HCT116 (cell line): ENCODE measurements at regions not wholly inside any gene's neighbourhood (a gene's known extent, or its start where the extent isn't known, plus 50 kb on each side); places are given as distances from the start of the nearest gene placed in this dataset.

Experiments used
- ATAC-seq: fragments of 200-7000 bp; cut with Tn5 transposase; 2 replicates; pipeline ENCODE4 v1.9.1; 2020; ENCODE audit warnings: mild to moderate bottlenecking, moderate library complexity
- BruUV-seq: library from RNA; stranded (reverse); fragments of 400-500 nt; replicated peaks from 2 replicates; lab custom pipeline; 2021; lab: Mats Ljungman, UMichigan
- CTCF ChIA-PET: fragments of 300-600 bp; sonication (Branson Sonifier 250); formaldehyde crosslinking; loops from one replicate; lab custom pipeline; 2021; ENCODE audit warnings: antibody characterized with exemption; lab: Charles Lee
- POLR2A ChIA-PET: fragments of 300-600, 350-600 bp; sonication (Branson Sonifier 250); formaldehyde crosslinking; loops from one replicate; lab custom pipeline; 2021; ENCODE audit warnings: antibody characterized with exemption; lab: Charles Lee
- RAD21 ChIA-PET, 2 experiments: fragments of 300-600 bp; sonication (Branson Sonifier 250); formaldehyde crosslinking; loops; one replicate each; lab custom pipeline; 2023; ENCODE audit warnings: low total read pairs in 2 of 2; ENCODE audit not compliant: uncharacterized antibody in 2 of 2, unreplicated experiment in 2 of 2, low non-redundant PET in 1 of 2; lab: Charles Lee
- DNase-seq: peaks from one replicate; pipeline ENCODE4 v3.0.0-alpha.2; 2010; ENCODE audit warnings: low read depth, low spot score
- H2AFZ ChIP-seq: fragments of 200-600 bp; shearing (Covaris generic), sonication (generic); 2 replicates; pipeline ENCODE4 v1.6.1; 2017; ENCODE audit warnings: low read depth, mixed run types, mixed read lengths, antibody characterized with exemption, low read length; ENCODE audit not compliant: poor library complexity, severe bottlenecking
- H3K27ac ChIP-seq: 2 replicates; pipeline ENCODE4 v1.5.1; 2012; ENCODE audit warnings: low read depth, low read length
- H3K27me3 ChIP-seq: fragments of 200-600 bp; sonication (generic); 2 replicates; pipeline ENCODE4 v1.6.1; 2016; ENCODE audit warnings: mixed run types, low read length, mixed read lengths; ENCODE audit not compliant: insufficient read depth
- H3K36me3 ChIP-seq, 2 experiments: fragments of 200-500 bp in 1 of 2; fragments of 200-600 bp in 1 of 2; sonication (Bioruptor generic) in 1 of 2; sonication (generic) in 1 of 2; 2 replicates each; pipeline versions ENCODE4 v1.5.1 to v1.6.1; 2014 to 2016; ENCODE audit warnings: low read length in 2 of 2, inconsistent platforms in 1 of 2, mixed read lengths in 1 of 2, mixed run types in 1 of 2; ENCODE audit not compliant: insufficient read depth in 2 of 2, control insufficient read depth in 1 of 2
- H3K4me1 ChIP-seq, 2 experiments: fragments of 200-600 bp in 1 of 2; sonication (generic) in 1 of 2; 2 replicates each; pipeline versions ENCODE4 v1.5.1 to v1.6.1; 2012 to 2017; ENCODE audit warnings: low read length in 2 of 2, inconsistent platforms in 1 of 2, mild to moderate bottlenecking in 1 of 2, mixed read lengths in 1 of 2, mixed run types in 1 of 2, moderate library complexity in 1 of 2; ENCODE audit not compliant: insufficient read depth in 2 of 2, control insufficient read depth in 1 of 2
- H3K4me2 ChIP-seq: fragments of 200-600 bp; sonication (generic); 2 replicates; pipeline ENCODE4 v1.6.1; 2017; ENCODE audit warnings: mixed run types, low read length, mixed read lengths
- H3K4me3 ChIP-seq, 2 experiments: fragments of 200-600 bp in 1 of 2; sonication (generic) in 1 of 2; replicated peaks in 1 of 2; 2 replicates each; pipeline ENCODE4 v1.5.1; 2011 to 2016; ENCODE audit warnings: low read length in 2 of 2, control low read depth in 1 of 2, low read depth in 1 of 2, mild to moderate bottlenecking in 1 of 2, mixed read lengths in 1 of 2, mixed run types in 1 of 2
- H3K79me2 ChIP-seq: fragments of 200-600 bp; sonication (generic); 2 replicates; pipeline ENCODE4 v1.6.1; 2017; ENCODE audit warnings: mild to moderate bottlenecking, mixed run types, low read length, moderate library complexity, mixed read lengths; ENCODE audit not compliant: insufficient read depth
- H3K9ac ChIP-seq: fragments of 200-600 bp; sonication (generic); 2 replicates; pipeline ENCODE4 v1.6.1; 2016; ENCODE audit warnings: low read length, mixed read lengths
- H3K9me2 ChIP-seq: fragments of 200-600 bp; sonication (generic), shearing (Covaris generic); 2 replicates; pipeline ENCODE4 v1.6.1; 2017; ENCODE audit warnings: mixed run types, mild to moderate bottlenecking, moderate library complexity; ENCODE audit not compliant: insufficient read depth
- H3K9me3 ChIP-seq, 2 experiments: fragments of 200-500 bp in 1 of 2; fragments of 200-600 bp in 1 of 2; sonication (Bioruptor generic) in 1 of 2; sonication (generic) in 1 of 2; 2 replicates each; pipeline ENCODE4 v1.6.1; 2014 to 2017; ENCODE audit warnings: low read length in 2 of 2, mixed read lengths in 2 of 2, inconsistent platforms in 1 of 2, low read depth in 1 of 2, mild to moderate bottlenecking in 1 of 2, mixed run types in 1 of 2, moderate library complexity in 1 of 2; ENCODE audit not compliant: control insufficient read depth in 1 of 2, insufficient read depth in 1 of 2
- H4K20me1 ChIP-seq: fragments of 200-600 bp; sonication (generic), shearing (Covaris generic); 2 replicates; pipeline ENCODE4 v1.6.1; 2017; ENCODE audit warnings: mixed run types, mild to moderate bottlenecking, moderate library complexity; ENCODE audit not compliant: insufficient read depth
- CBX3 ChIP-seq: IDR thresholded peaks from 2 replicates; pipeline ENCODE4 v1.6.1; 2012; ENCODE audit warnings: low read depth
- CEBPB ChIP-seq: IDR thresholded peaks from 2 replicates; pipeline ENCODE4 v1.6.1; 2012; ENCODE audit warnings: low read depth
- EZH2 ChIP-seq: fragments of 200-600 bp; sonication (generic); IDR thresholded peaks from 2 replicates; pipeline ENCODE4 v1.6.1; 2017; ENCODE audit warnings: antibody characterized with exemption, mixed run types
- EZH2phosphoT487 ChIP-seq: fragments of 200-600 bp; IDR thresholded peaks from 2 replicates; pipeline ENCODE4 v1.6.1; 2018; ENCODE audit warnings: antibody characterized with exemption, borderline replicate concordance
- FOSL1 ChIP-seq: IDR thresholded peaks from 2 replicates; pipeline ENCODE4 v1.6.1; 2012; ENCODE audit warnings: low read depth
- JUND ChIP-seq: IDR thresholded peaks from 2 replicates; pipeline ENCODE4 v1.6.1; 2012
- POLR2AphosphoS5 ChIP-seq: IDR thresholded peaks from 2 replicates; pipeline ENCODE4 v1.6.1; 2011; ENCODE audit warnings: mild to moderate bottlenecking, low read depth, low read length, moderate library complexity
- SIN3A ChIP-seq: IDR thresholded peaks from 2 replicates; pipeline ENCODE4 v1.6.1; 2012; ENCODE audit warnings: low read depth
- SP1 ChIP-seq: IDR thresholded peaks from 2 replicates; pipeline ENCODE4 v1.6.1; 2012; ENCODE audit warnings: low read depth
- SRF ChIP-seq: IDR thresholded peaks from 2 replicates; pipeline ENCODE4 v1.6.1; 2012; ENCODE audit warnings: low read depth
- TCF7L2 ChIP-seq: IDR thresholded peaks from 2 replicates; pipeline ENCODE4 v1.7.0; 2011; ENCODE audit warnings: borderline replicate concordance, inconsistent platforms; ENCODE audit not compliant: insufficient read depth, insufficient read length; ENCODE audit errors: extremely low read depth
- YY1 ChIP-seq: IDR thresholded peaks from 2 replicates; pipeline ENCODE4 v1.6.1; 2011; ENCODE audit warnings: low read length, low read depth, moderate library complexity, mild to moderate bottlenecking; ENCODE audit not compliant: insufficient replicate concordance; ENCODE audit errors: extremely low read depth
- ZFX ChIP-seq: fragments of 450-650 bp; IDR thresholded peaks from 2 replicates; pipeline ENCODE4 v1.6.1; 2017
- ZNF274 ChIP-seq: fragments of 200-500 bp; sonication (Bioruptor generic); IDR thresholded peaks from 2 replicates; pipeline ENCODE4 v1.6.1; 2014; ENCODE audit warnings: mild to moderate bottlenecking, low read depth, low read length, inconsistent platforms
- intact Hi-C: fragments of 100-400 bp; cut with micrococcal nuclease; formaldehyde crosslinking; loops from 2 replicates; pipeline ENCODE4 v1.10.0; 2022
- TF ChIP-seq, protein P1 (sequence below): IDR thresholded peaks from 2 replicates; pipeline ENCODE4 v1.6.1; 2012
- TF ChIP-seq, protein P2 (sequence below): IDR thresholded peaks from 2 replicates; pipeline ENCODE4 v1.6.1; 2011; ENCODE audit warnings: mild to moderate bottlenecking, low read length, moderate library complexity; ENCODE audit not compliant: insufficient replicate concordance; ENCODE audit errors: extremely low read depth
- TF ChIP-seq, protein P3 (sequence below): IDR thresholded peaks from 2 replicates; pipeline ENCODE4 v1.6.1; 2012; ENCODE audit warnings: low read depth

DNA sequence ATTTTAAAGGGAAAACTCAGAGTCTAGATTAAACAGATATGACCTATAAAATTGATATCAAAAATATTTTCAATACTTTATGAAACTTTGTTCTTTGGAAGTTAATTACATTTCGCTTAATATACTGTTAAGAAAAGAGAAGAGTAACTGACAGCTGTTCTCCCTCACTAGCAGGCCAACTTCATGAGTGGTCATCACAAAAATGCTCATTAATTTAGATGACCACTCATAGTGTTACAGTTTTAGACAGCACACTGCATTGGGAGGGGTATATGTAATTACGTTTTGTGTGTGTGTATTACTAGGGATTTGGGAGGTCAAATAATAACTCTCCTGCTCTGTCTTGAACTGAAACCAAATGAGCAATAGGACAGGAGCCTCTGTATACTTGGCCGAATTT lies 80.2 kb upstream of the EDNRA start:
- H3K4me1 ChIP-seq, result no peaks in the 10 kb centered on the region
- no peak overlapping the region for H3K4me2 ChIP-seq
- ChIA-PET POLR2A (no interaction called here), CTCF (interaction anchor here (0.6 kb wide), 1 partner anchor 118 kb away, joined by 3 read pairs; no protein-coding TSS in a partner anchor), RAD21 (no interaction called here)
- no peaks in the 10 kb centered on the region; the same call in 1 of the 2 replicates for H3K9me2 ChIP-seq
- no peak overlapping the region for H3K4me3 ChIP-seq
- H2AFZ ChIP-seq, result no peak overlapping the region
- H3K27me3 ChIP-seq, result no peaks in the 10 kb centered on the region
- no peak overlapping the region for H3K9ac ChIP-seq
- no peak overlapping the region for H3K27ac ChIP-seq
- TF ChIP-seq CEBPB (no peak), YY1 (no peak), EZH2phosphoT487 (no peak), TCF7L2 (no peak), SRF (no peak), EZH2 (no peak), SIN3A (no peak), ZNF274 (no peak), POLR2AphosphoS5 (no peak), CBX3 (no peak), SP1 (no peak), FOSL1 (no peak), JUND (no peak), ZFX (no peak)
- TF ChIP-seq, protein P1, sequence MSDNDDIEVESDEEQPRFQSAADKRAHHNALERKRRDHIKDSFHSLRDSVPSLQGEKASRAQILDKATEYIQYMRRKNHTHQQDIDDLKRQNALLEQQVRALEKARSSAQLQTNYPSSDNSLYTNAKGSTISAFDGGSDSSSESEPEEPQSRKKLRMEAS, result no peak
- TF ChIP-seq, protein P2, sequence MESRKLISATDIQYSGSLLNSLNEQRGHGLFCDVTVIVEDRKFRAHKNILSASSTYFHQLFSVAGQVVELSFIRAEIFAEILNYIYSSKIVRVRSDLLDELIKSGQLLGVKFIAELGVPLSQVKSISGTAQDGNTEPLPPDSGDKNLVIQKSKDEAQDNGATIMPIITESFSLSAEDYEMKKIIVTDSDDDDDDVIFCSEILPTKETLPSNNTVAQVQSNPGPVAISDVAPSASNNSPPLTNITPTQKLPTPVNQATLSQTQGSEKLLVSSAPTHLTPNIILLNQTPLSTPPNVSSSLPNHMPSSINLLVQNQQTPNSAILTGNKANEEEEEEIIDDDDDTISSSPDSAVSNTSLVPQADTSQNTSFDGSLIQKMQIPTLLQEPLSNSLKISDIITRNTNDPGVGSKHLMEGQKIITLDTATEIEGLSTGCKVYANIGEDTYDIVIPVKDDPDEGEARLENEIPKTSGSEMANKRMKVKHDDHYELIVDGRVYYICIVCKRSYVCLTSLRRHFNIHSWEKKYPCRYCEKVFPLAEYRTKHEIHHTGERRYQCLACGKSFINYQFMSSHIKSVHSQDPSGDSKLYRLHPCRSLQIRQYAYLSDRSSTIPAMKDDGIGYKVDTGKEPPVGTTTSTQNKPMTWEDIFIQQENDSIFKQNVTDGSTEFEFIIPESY, result no peak
- TF ChIP-seq, protein P3, sequence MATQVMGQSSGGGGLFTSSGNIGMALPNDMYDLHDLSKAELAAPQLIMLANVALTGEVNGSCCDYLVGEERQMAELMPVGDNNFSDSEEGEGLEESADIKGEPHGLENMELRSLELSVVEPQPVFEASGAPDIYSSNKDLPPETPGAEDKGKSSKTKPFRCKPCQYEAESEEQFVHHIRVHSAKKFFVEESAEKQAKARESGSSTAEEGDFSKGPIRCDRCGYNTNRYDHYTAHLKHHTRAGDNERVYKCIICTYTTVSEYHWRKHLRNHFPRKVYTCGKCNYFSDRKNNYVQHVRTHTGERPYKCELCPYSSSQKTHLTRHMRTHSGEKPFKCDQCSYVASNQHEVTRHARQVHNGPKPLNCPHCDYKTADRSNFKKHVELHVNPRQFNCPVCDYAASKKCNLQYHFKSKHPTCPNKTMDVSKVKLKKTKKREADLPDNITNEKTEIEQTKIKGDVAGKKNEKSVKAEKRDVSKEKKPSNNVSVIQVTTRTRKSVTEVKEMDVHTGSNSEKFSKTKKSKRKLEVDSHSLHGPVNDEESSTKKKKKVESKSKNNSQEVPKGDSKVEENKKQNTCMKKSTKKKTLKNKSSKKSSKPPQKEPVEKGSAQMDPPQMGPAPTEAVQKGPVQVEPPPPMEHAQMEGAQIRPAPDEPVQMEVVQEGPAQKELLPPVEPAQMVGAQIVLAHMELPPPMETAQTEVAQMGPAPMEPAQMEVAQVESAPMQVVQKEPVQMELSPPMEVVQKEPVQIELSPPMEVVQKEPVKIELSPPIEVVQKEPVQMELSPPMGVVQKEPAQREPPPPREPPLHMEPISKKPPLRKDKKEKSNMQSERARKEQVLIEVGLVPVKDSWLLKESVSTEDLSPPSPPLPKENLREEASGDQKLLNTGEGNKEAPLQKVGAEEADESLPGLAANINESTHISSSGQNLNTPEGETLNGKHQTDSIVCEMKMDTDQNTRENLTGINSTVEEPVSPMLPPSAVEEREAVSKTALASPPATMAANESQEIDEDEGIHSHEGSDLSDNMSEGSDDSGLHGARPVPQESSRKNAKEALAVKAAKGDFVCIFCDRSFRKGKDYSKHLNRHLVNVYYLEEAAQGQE, result no peak
- intact Hi-C loops, result no loop called here
- H3K79me2 ChIP-seq, result no peaks in the 10 kb centered on the region
- no peaks in the 10 kb centered on the region for H3K36me3 ChIP-seq
- no peak for ATAC-seq
- no peak for DNase-seq
- H3K9me3 ChIP-seq, result no peaks in the 10 kb centered on the region
- no TSS peak for BruUV-seq
- H4K20me1 ChIP-seq, result no peaks in the 10 kb centered on the region
